Stomach smooth muscle (tissue), 2 donors: ENCODE measurements at regions not wholly inside any gene's neighbourhood (a gene's known extent, or its start where the extent isn't known, plus 50 kb on each side); places are given as distances from the start of the nearest gene placed in this dataset.

ENCODE experiments used
- H3K27ac ChIP-seq: one replicate; pipeline ENCODE4 v1.7.0; 2013; ENCODE audit warnings: mild to moderate bottlenecking, low read length, inconsistent platforms
- H3K27me3 ChIP-seq, 2 donors: one replicate each; pipeline ENCODE4 v1.7.0; 2013; ENCODE audit warnings: low read length in 2 of 2; ENCODE audit not compliant: insufficient read depth in 2 of 2, control insufficient read depth in 1 of 2
- H3K36me3 ChIP-seq, 2 donors: one replicate each; pipeline ENCODE4 v1.7.0; 2013; ENCODE audit warnings: low read length in 2 of 2; ENCODE audit not compliant: control insufficient read depth in 2 of 2, insufficient read depth in 2 of 2
- H3K4me1 ChIP-seq: one replicate; pipeline ENCODE4 v1.7.0; 2013; ENCODE audit warnings: low read length; ENCODE audit not compliant: control insufficient read depth, insufficient read depth
- H3K4me3 ChIP-seq, 2 donors: one replicate each; pipeline ENCODE4 v1.7.0; 2013; ENCODE audit warnings: low read length in 2 of 2
- H3K9ac ChIP-seq, 2 donors: one replicate each; pipeline ENCODE4 v1.7.0; 2013; ENCODE audit warnings: low read length in 2 of 2, mild to moderate bottlenecking in 1 of 2
- H3K9me3 ChIP-seq, 2 donors: one replicate each; pipeline ENCODE4 v1.7.0; 2013; ENCODE audit warnings: low read length in 2 of 2; ENCODE audit not compliant: control insufficient read depth in 2 of 2
- donor health status: healthy.
- donor health status: Pancreatic carcinoma.

GRCh38 chr2:2575181-2575577 lies 244.1 kb upstream of the MYT1L start:
- H3K36me3 ChIP-seq = no peaks in the 10 kb centered on the region
- H3K4me3 ChIP-seq = no peak overlapping the region
- H3K4me1 ChIP-seq = no peaks in the 10 kb centered on the region
- H3K27me3 ChIP-seq = no peaks in the 10 kb centered on the region
- no peak overlapping the region for H3K9ac ChIP-seq
- no peak overlapping the region for H3K27ac ChIP-seq
- no peaks in the 10 kb centered on the region for H3K9me3 ChIP-seq

- Histone ChIP-seq H3K9ac (no peak overlapping the region), H3K4me1 (no peaks in the 10 kb centered on the region), H3K27ac (no peak overlapping the region), H3K27me3 (no peaks in the 10 kb centered on the region), H3K9me3 (no peaks in the 10 kb centered on the region), H3K4me3 (no peak overlapping the region), H3K36me3 (no peaks in the 10 kb centered on the region)
Observed at GRCh38 chr2:2574401-2575180, 243.5 kb upstream of the MYT1L start.

GRCh38 chr2:2573658-2574293 lies 242.7 kb upstream of the MYT1L start:
- no peaks in the 10 kb centered on the region for H3K4me1 ChIP-seq

DNA sequence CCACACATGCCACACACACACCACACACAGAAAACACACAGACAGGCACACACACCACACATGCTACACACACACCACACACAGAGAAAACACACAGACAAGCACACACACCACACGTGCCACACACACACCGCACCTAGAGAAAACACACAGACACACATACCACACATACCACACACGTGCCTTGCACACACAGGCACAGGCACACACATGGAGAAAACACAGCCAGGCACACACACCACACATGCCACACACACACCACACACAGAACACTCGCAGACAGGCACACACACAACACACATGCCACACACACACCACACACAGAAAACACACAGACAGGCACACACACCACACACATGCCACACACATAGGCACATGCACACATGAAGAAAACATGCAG lies 242.1 kb upstream of the MYT1L start:
- Histone ChIP-seq H3K27me3 (no peaks in the 10 kb centered on the region), H3K4me1 (no peaks in the 10 kb centered on the region), H3K27ac (no peak overlapping the region), H3K36me3 (no peaks in the 10 kb centered on the region), H3K9ac (no peak overlapping the region), H3K9me3 (no peaks in the 10 kb centered on the region), H3K4me3 (no peak overlapping the region)

More at GRCh38 chr2:2573658-2574293, 242.7 kb upstream of the MYT1L start:
- Histone ChIP-seq H3K27me3 (no peaks in the 10 kb centered on the region), H3K9ac (no peak overlapping the region), H3K9me3 (no peaks in the 10 kb centered on the region), H3K4me3 (no peak overlapping the region), H3K27ac (no peak overlapping the region), H3K36me3 (no peaks in the 10 kb centered on the region)

GRCh38 chr2:2572393-2573204 lies 241.5 kb upstream of the MYT1L start:
- no peaks in the 10 kb centered on the region for H3K9me3 ChIP-seq
- H3K9ac ChIP-seq = no peak overlapping the region
- H3K27me3 ChIP-seq = no peaks in the 10 kb centered on the region
- no peak overlapping the region for H3K4me3 ChIP-seq
- no peaks in the 10 kb centered on the region for H3K36me3 ChIP-seq
- H3K27ac ChIP-seq = no peak overlapping the region
- H3K4me1 ChIP-seq = no peaks in the 10 kb centered on the region

- Histone ChIP-seq H3K36me3 (no peaks in the 10 kb centered on the region), H3K9me3 (no peaks in the 10 kb centered on the region), H3K4me1 (no peaks in the 10 kb centered on the region), H3K27ac (no peak overlapping the region), H3K27me3 (no peaks in the 10 kb centered on the region), H3K9ac (no peak overlapping the region), H3K4me3 (no peak overlapping the region)
Observed at GRCh38 chr2:2571301-2572150, 240.5 kb upstream of the MYT1L start.

DNA sequence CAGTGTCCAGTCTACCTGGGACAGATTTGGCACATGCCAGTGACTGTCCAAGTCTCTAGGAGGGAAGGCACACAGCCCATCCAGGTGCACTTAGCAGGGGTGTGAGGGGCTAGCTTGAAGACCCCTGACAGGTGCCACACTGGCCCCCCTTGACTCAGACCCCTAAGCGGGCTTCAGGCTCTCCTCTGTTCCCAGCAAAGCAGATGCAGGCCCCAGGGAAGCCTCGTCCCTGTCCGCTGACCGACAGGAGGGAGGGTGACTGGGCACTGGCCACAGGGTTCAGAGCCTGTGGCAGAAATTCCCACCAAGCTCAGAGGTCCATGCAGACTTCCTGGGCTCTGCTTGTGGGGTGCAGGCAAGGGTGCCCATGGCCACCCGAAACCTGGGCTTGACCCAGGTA lies 239.8 kb upstream of the MYT1L start:
- no peak overlapping the region for H3K4me3 ChIP-seq

GRCh38 chr2:2570360-2570759 lies 239.3 kb upstream of the MYT1L start:
- H3K9ac ChIP-seq = no peak overlapping the region
- H3K9me3 ChIP-seq = no peaks in the 10 kb centered on the region
- H3K27me3 ChIP-seq = no peaks in the 10 kb centered on the region
- no peaks in the 10 kb centered on the region for H3K36me3 ChIP-seq
- H3K27ac ChIP-seq = no peak overlapping the region
- no peaks in the 10 kb centered on the region for H3K4me1 ChIP-seq
- H3K4me3 ChIP-seq = no peak overlapping the region

More for the DNA sequence above, 239.8 kb upstream of the MYT1L start:
- no peak overlapping the region for H3K27ac ChIP-seq
- no peaks in the 10 kb centered on the region for H3K4me1 ChIP-seq
- H3K9me3 ChIP-seq = no peaks in the 10 kb centered on the region
- no peaks in the 10 kb centered on the region for H3K27me3 ChIP-seq
- H3K36me3 ChIP-seq = no peaks in the 10 kb centered on the region
- no peak overlapping the region for H3K9ac ChIP-seq

GRCh38 chr2:2569836-2570235 lies 238.8 kb upstream of the MYT1L start:
- Histone ChIP-seq H3K36me3 (no peaks in the 10 kb centered on the region), H3K4me1 (no peaks in the 10 kb centered on the region), H3K9ac (no peak overlapping the region), H3K4me3 (no peak overlapping the region), H3K27ac (no peak overlapping the region), H3K27me3 (no peaks in the 10 kb centered on the region), H3K9me3 (no peaks in the 10 kb centered on the region)

DNA sequence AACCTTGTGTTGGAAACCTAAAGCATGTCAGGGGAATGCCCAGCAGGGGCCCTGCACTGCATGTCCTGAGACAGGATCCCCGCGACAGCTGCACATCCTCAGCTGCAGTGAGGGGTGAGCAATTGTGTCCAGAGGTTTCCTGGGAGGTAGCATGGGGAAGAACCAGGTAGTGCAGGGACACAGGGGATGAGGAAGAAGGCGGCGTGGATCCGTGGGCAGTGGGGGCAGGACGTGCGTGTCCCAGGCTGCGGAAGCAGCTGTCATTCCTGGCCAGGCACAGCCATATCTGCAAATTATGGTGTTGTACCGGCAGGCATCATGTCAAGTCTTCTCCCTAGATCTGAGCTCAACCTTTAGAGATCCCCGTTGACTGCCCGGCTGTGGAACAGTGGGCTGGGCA lies 238.2 kb upstream of the MYT1L start:
- Histone ChIP-seq H3K36me3 (no peaks in the 10 kb centered on the region), H3K4me1 (no peaks in the 10 kb centered on the region), H3K9me3 (no peaks in the 10 kb centered on the region), H3K27ac (no peak overlapping the region), H3K27me3 (no peaks in the 10 kb centered on the region), H3K9ac (no peak overlapping the region), H3K4me3 (no peak overlapping the region)
